AG20443 (cell line): ENCODE measurements at regions not wholly inside any gene's neighbourhood (a gene's known extent, or its start where the extent isn't known, plus 50 kb on each side); places are given as distances from the start of the nearest gene placed in this dataset.
"Not testable (repeated sequence)": the region's sequence is repeated elsewhere in the genome, so short reads cannot be mapped to it uniquely, and the experiment has no call there.

Experiments used
- DNase-seq: peaks from one replicate; pipeline ENCODE4 v3.0.0; 2012; ENCODE audit warnings: low spot score, mixed read lengths

- no peak for DNase-seq
Observed at GRCh38 chr2:76008001-76008702, 297.4 kb upstream of the GCFC2 start.

- no peak for DNase-seq
Observed at GRCh38 chr2:76000425-76000824, 289.7 kb upstream of the GCFC2 start.

- no peak for DNase-seq
Observed at GRCh38 chr2:75998451-75998850, 287.7 kb upstream of the GCFC2 start.

- no peak for DNase-seq
Observed at GRCh38 chr2:75994759-75995158, 284.0 kb upstream of the GCFC2 start.

- not testable (repeated sequence) for DNase-seq
Observed at GRCh38 chr2:75988622-75989021, 277.9 kb upstream of the GCFC2 start.

GRCh38 chr2:75986617-75987016, 275.9 kb upstream of the GCFC2 start:
- DNase-seq: no peak

GRCh38 chr2:75982719-75983118, 272.0 kb upstream of the GCFC2 start:
- no peak for DNase-seq

GRCh38 chr2:75964646-75965045, 253.9 kb upstream of the GCFC2 start:
- no peak for DNase-seq

GRCh38 chr2:75960472-75961009, 249.8 kb upstream of the GCFC2 start:
- no peak for DNase-seq

GRCh38 chr2:75959724-75960471, 249.2 kb upstream of the GCFC2 start:
- DNase-seq: no peak

GRCh38 chr2:75954761-75955160, 244.0 kb upstream of the GCFC2 start:
- no peak for DNase-seq

GRCh38 chr2:75952173-75952572, 241.5 kb upstream of the GCFC2 start:
- DNase-seq: no peak

- no peak for DNase-seq
Observed at GRCh38 chr2:75949385-75950030, 238.8 kb upstream of the GCFC2 start.

GRCh38 chr2:75936311-75936710, 225.6 kb upstream of the GCFC2 start:
- DNase-seq: no peak

- DNase-seq: no peak
Observed at GRCh38 chr2:75932996-75933395, 222.3 kb upstream of the GCFC2 start.

GRCh38 chr2:75928093-75928492, 217.4 kb upstream of the GCFC2 start:
- DNase-seq: no peak

- no peak for DNase-seq
Observed at GRCh38 chr2:75925331-75926024, 214.8 kb upstream of the GCFC2 start.

- DNase-seq: no peak
Observed at GRCh38 chr2:75922191-75922590, 211.5 kb upstream of the GCFC2 start.

GRCh38 chr2:75920859-75921551, 210.3 kb upstream of the GCFC2 start:
- DNase-seq: no peak

- no peak for DNase-seq
Observed at GRCh38 chr2:75915851-75916634, 205.3 kb upstream of the GCFC2 start.
